ENCODE measurements at regions not wholly inside any gene's neighbourhood (a gene's known extent, or its start where the extent isn't known, plus 50 kb on each side); places are given as distances from the start of the nearest gene placed in this dataset.

DNA sequence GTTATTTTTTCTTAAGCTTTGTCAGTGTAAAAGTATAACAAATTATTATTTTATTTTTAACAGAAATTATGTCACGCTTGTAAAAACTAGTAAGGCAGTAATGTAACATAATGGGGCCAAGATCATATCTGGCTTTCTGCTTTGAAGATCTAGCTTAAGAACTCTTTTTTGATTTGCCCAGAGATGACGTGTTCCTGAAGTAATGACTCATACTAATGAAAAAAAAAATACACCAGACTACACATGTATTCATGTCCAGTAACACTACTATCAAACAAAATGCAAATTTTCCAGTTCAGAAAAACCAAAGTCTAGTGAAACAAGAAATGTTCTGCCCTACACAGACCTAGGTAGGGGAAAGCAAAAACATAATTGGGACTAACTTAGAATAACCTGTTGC is 432.2 kb upstream of the ATXN7L3B start:
- no peak for DNase-seq (ENCODE audit: low spot score in 2 of 2)
- 32 to 42% methylated on average over 2 of the region's 2 CpGs for WGBS, 2 donors
- H3K4me3 ChIP-seq (ENCODE audit: low read depth, poor library complexity, severe bottlenecking): no peak overlapping the region
- intact Hi-C loops (cut with DNase I; ENCODE audit: low total_unique reads): no loop called here
- no peak for TF ChIP-seq POLR2A (IDR thresholded peaks at IDR 0.05)
- TF ChIP-seq, protein P1, sequence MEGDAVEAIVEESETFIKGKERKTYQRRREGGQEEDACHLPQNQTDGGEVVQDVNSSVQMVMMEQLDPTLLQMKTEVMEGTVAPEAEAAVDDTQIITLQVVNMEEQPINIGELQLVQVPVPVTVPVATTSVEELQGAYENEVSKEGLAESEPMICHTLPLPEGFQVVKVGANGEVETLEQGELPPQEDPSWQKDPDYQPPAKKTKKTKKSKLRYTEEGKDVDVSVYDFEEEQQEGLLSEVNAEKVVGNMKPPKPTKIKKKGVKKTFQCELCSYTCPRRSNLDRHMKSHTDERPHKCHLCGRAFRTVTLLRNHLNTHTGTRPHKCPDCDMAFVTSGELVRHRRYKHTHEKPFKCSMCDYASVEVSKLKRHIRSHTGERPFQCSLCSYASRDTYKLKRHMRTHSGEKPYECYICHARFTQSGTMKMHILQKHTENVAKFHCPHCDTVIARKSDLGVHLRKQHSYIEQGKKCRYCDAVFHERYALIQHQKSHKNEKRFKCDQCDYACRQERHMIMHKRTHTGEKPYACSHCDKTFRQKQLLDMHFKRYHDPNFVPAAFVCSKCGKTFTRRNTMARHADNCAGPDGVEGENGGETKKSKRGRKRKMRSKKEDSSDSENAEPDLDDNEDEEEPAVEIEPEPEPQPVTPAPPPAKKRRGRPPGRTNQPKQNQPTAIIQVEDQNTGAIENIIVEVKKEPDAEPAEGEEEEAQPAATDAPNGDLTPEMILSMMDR (IDR thresholded peaks at IDR 0.05): no peak

GRCh38 chr12:74108729-74109128 is 428.9 kb upstream of the ATXN7L3B start:
- DNase-seq (ENCODE audit: low spot score in 2 of 2): no peak
- intact Hi-C loops (cut with DNase I; ENCODE audit: low total_unique reads): no loop called here
- TF ChIP-seq, protein P1 (IDR thresholded peaks at IDR 0.05): no peak
- TF ChIP-seq POLR2A (IDR thresholded peaks at IDR 0.05): no peak
- no peak overlapping the region for H3K4me3 ChIP-seq (ENCODE audit: low read depth, poor library complexity, severe bottlenecking)
- WGBS, 2 donors: 90 to 95% methylated on average over 2 of the region's 2 CpGs

DNA sequence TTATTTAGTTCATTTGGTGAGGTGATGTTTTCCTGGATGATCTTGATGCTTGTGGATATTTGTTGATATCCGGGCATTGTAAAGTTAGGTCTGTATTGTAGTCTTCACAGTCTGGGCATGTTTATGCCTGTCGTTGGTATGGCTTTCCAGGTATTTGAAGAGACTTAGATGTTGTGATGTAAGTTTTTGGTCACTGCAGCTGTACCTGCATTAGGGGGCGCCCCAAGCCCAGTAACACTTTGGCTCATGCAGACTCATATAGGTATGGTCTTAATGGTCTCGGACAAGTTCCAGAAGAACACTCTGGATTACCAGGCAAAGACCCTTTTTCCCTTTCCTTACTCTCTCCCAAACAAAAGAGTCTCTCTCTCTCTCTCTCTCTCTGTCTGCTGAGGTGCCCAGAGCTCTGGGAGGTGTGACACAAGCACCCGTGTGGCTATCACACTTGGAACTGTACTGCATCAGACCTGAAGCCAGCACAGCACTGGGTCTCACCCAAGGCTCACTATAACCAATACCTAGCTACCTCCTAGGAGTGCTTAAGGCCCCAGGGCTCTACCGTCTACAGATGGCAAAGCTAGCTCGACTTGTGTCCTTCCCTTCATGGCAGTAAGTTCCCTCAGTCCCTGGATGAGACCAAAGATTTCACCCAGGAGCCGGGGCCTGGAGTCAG is 425.8 kb upstream of the ATXN7L3B start:
- no peak for DNase-seq (ENCODE audit: low spot score in 2 of 2)
- TF ChIP-seq, protein P1 (IDR thresholded peaks at IDR 0.05): no peak
- no peak for TF ChIP-seq POLR2A (IDR thresholded peaks at IDR 0.05)
- intact Hi-C loops (cut with DNase I; ENCODE audit: low total_unique reads): no loop called here
- H3K4me3 ChIP-seq (ENCODE audit: low read depth, poor library complexity, severe bottlenecking): no peak overlapping the region
- 63 to 65% methylated on average over 8 of the region's 8 CpGs for WGBS, 2 donors

DNA sequence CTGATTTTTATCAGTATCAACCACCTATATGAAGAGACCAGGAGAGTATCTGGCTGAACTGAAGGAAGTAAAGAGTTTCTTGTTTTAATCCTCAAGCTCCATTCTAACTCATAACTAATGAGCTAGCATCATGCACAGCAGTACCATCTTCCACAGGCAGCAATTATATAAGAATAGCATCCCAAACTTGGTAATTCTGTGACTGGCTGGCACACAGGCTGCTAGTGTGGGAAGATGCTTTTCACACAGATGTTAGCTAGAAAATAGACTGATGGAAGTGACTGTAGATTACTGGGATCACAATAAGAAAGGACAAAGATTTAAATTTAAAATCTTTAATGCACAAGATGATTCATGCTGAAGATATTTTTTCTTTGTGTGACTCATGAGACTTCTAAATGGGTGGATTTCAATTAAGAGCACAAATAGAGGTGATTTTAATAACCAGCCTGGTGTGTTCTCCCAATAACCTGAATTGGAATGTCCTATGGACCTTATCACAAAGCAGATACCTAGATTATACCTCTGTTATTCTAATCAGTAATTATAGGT is 417.7 kb upstream of the ATXN7L3B start:
- no peak for DNase-seq (ENCODE audit: low spot score in 2 of 2)

GRCh38 chr12:74120644-74121043 is 417.0 kb upstream of the ATXN7L3B start:
- no peak for DNase-seq (ENCODE audit: low spot score in 2 of 2)
- TF ChIP-seq, protein P1 (IDR thresholded peaks at IDR 0.05): no peak
- TF ChIP-seq POLR2A (IDR thresholded peaks at IDR 0.05): no peak
- intact Hi-C loops (cut with DNase I; ENCODE audit: low total_unique reads): no loop called here
- 75 to 81% methylated on average over 1 of the region's 1 CpG for WGBS, 2 donors
- H3K4me3 ChIP-seq (ENCODE audit: low read depth, poor library complexity, severe bottlenecking): no peak overlapping the region

More for the DNA sequence above, 417.7 kb upstream of the ATXN7L3B start:
- intact Hi-C loops (cut with DNase I; ENCODE audit: low total_unique reads): no loop called here
- TF ChIP-seq, protein P1 (IDR thresholded peaks at IDR 0.05): no peak
- no peak for TF ChIP-seq POLR2A (IDR thresholded peaks at IDR 0.05)
- H3K4me3 ChIP-seq (ENCODE audit: low read depth, poor library complexity, severe bottlenecking): no peak overlapping the region

GRCh38 chr12:74129702-74130101 is 407.9 kb upstream of the ATXN7L3B start:
- no peak for DNase-seq (ENCODE audit: low spot score in 2 of 2)
- no peak overlapping the region for H3K4me3 ChIP-seq (ENCODE audit: low read depth, poor library complexity, severe bottlenecking)
- intact Hi-C loops (cut with DNase I; ENCODE audit: low total_unique reads): no loop called here
- TF ChIP-seq, protein P1 (IDR thresholded peaks at IDR 0.05): no peak
- TF ChIP-seq POLR2A (IDR thresholded peaks at IDR 0.05): no peak
- 60 to 69% methylated on average over 2 of the region's 2 CpGs for WGBS, 2 donors
